ENCODE measurements at regions not wholly inside any gene's neighbourhood (a gene's known extent, or its start where the extent isn't known, plus 50 kb on each side); places are given as distances from the start of the nearest gene placed in this dataset.
A peak's percentile ranks its signal among the peaks of the same experiment; 100 is the strongest.

GRCh38 chr2:13413989-13414388 is 697.3 kb downstream of the TRIB2 start:
- Histone ChIP-seq H3K56ac (ENCODE audit: insufficient read length, low read depth, low read length) (no peak overlapping the region), H3K4ac (ENCODE audit: low read depth, low read length) (no peak overlapping the region), H4K8ac (replicated peaks; ENCODE audit: insufficient read length, low read depth, low read length) (no peak overlapping the region), H4K20me1 (ENCODE audit: control insufficient read depth, insufficient read depth, insufficient read length) (no peaks in the 10 kb centered on the region), H2AFZ (ENCODE audit: low read length) (no peak overlapping the region), H3K4me2 (ENCODE audit: insufficient read depth, insufficient read length, low read length) (no peak overlapping the region), H2AK5ac (ENCODE audit: insufficient read length, low read length) (no peak overlapping the region), H3K9ac (ENCODE audit: extremely low read depth, insufficient read length, low read length) (no peak overlapping the region), H4K5ac (ENCODE audit: insufficient read length, low read depth, low read length) (no peak overlapping the region), H3K18ac (ENCODE audit: insufficient read length, low read depth, low read length) (no peak overlapping the region), H2BK15ac (ENCODE audit: low read depth, low read length) (no peak overlapping the region), H2BK12ac (ENCODE audit: insufficient read length, low read depth, low read length) (no peak overlapping the region), H3K27me3 (ENCODE audit: insufficient read depth, low read length) (no peaks in the 10 kb centered on the region), H3K27ac (ENCODE audit: insufficient read length, low read depth, low read length) (no peak overlapping the region), H2BK5ac (ENCODE audit: insufficient read length, low read length) (no peak overlapping the region), H4K91ac (ENCODE audit: insufficient read length, low read depth, low read length) (no peak overlapping the region), H3K23me2 (ENCODE audit: insufficient read length, low read depth, low read length, poor library complexity, severe bottlenecking) (no peaks in the 10 kb centered on the region), H2BK20ac (ENCODE audit: low read depth, low read length, poor library complexity, severe bottlenecking) (no peak overlapping the region), H3K4me1 (ENCODE audit: insufficient read depth, low read length) (no peaks in the 10 kb centered on the region), H3K79me1 (ENCODE audit: insufficient read depth, low read depth, low read length, poor library complexity, severe bottlenecking) (no peaks in the 10 kb centered on the region), H3K79me2 (ENCODE audit: insufficient read depth, low read length) (no peaks in the 10 kb centered on the region), H3K23ac (ENCODE audit: insufficient read length, low read depth, low read length) (no peak overlapping the region), H3K9me3 (ENCODE audit: control insufficient read depth, low read depth, low read length) (no peaks in the 10 kb centered on the region), H3T11ph (ENCODE audit: low read length) (no peak overlapping the region), H2BK120ac (ENCODE audit: low read depth, low read length, poor library complexity, severe bottlenecking) (no peak overlapping the region), H3K14ac (ENCODE audit: insufficient read depth, low read length) (no peak overlapping the region)
- WGBS (ENCODE audit: extremely low coverage, insufficient read length, low lambda C conversion rate): no CpG with 5 or more reads among the region's 1 CpG
- H3K4me1 Mint-ChIP-seq: 0 out of 4 replicates have a peak, but pooled peaks cover 0 to 3% of the 10 kb centered on the region in 2 experiments
- peak; percentile 47 for TF ChIP-seq CTCF (conservative IDR thresholded peaks at IDR 0.05)
- no peaks in the 10 kb centered on the region for H3K27me3 Mint-ChIP-seq (ENCODE audit: low read depth)
- peaks cover 3 to 6% of the 10 kb centered on the region in 2 experiments; a peak in 4 of 5 replicates for H3K9me3 Mint-ChIP-seq
- no peak overlapping the region for H3K27ac Mint-ChIP-seq
- H3K4me3 Mint-ChIP-seq: no peak overlapping the region
- no peak for DNase-seq
- peaks cover 0 to 2% (median 0%) of the 10 kb centered on the region in 3 experiments; a peak in 1 of 7 replicates for H3K36me3 Mint-ChIP-seq (ENCODE audit: insufficient read depth in 1 of 3, low read depth in 3 of 3)
